GM12892 (cell line): ENCODE measurements at regions not wholly inside any gene's neighbourhood (a gene's known extent, or its start where the extent isn't known, plus 50 kb on each side); places are given as distances from the start of the nearest gene placed in this dataset.

Experiments used
- DNase-seq: peaks from one replicate; pipeline ENCODE4 v3.0.0; 2011; ENCODE audit not compliant: insufficient read length
- FAIRE-seq: peaks from 2 replicates; lab custom pipeline; 2011; peaks lifted over from hg19 to GRCh38; lab: Jason Lieb, UNC
- POLR2A ChIP-seq: IDR thresholded peaks from 2 replicates; pipeline ENCODE4 v1.6.1; 2011; ENCODE audit warnings: low read depth, low read length, control low read depth
- POLR2AphosphoS5 ChIP-seq: IDR thresholded peaks from 2 replicates; pipeline ENCODE4 v1.6.1; 2011; ENCODE audit warnings: low read depth, low read length, control low read depth
- TAF1 ChIP-seq: IDR thresholded peaks from 2 replicates; pipeline ENCODE4 v1.6.1; 2011; ENCODE audit warnings: low read depth, mild to moderate bottlenecking, control low read depth, low read length, borderline replicate concordance

DNA sequence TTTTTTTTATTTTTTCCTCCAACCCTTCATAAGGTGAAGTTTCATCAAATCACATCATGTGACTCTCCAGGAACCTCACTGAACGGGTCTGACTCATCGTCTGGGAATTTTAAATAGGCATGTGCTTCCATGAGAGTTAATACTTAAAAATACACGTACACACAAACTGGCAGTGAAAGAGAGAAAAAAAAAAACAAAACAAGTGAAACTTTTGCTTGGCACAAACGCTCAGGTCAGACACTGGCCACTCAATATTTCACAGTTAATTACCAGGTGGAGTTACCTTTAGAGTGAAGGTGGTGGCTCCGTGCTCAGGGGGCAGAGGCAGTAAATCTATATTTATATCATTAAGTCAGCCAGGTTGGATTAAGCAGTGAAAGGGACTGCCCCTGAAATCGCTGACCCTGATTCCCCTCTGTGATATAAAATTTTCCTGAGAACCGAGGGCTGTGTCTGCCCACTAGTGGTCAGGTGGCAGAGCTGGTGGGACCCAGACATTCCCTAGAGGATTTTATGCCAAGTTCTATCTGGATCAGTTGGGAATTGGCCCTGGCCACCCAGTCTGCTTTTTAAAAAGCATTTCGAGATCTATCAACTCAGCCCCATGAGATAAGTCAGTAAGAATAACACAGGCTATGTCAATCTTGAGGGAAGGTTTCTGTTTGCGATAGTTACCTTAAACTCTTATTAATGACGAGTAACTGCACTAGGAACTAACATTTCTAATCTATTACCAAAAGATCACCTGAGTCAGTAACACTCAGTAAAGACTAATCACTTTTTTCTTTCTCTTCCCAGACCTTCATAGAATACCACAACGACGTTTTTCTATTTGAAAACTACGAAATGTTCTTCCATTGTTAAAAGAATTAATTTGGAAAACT, 259.1 kb downstream of the HDGFL1 start:
- no peak for DNase-seq
- peak; percentile 71 for FAIRE-seq
- TF ChIP-seq POLR2A (no peak), TAF1 (no peak), POLR2AphosphoS5 (no peak)

DNA sequence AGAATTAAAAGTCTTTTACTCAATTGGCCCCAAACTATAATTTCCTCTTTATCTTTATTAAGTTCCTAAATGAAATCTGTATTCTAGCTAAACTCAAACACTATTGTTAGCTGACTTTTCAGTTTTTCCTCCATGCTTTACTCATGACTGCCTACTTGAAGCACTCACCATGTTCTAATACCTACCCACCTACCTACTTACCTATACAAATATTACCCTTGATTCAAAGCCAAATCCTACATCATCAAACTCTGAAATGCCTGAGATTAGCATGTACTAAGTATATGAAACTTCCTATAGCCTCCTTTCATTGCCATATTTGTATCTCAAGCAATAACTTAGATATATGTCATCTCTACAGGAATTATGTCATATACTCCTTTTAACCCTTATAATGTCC, 259.7 kb downstream of the HDGFL1 start:
- TF ChIP-seq POLR2A (no peak), POLR2AphosphoS5 (no peak), TAF1 (no peak)

DNA sequence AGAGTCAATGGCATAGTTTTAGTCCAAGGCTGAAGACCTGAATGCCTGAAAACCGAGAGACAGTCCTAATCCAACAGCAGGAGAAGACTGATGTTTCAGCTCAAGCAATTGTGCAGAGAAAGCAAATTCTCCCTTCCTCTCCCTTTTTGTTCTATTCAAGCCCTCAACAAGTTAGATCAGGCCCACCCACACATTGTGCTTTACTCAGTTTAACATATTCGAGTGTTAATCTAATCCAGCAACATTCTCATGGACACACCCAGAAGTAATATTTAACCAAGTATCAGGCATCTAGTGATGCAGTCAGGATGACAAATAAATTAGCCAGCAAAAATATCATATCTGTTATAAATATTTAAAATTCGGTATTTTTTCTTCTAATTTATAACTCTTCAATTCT, 261.1 kb downstream of the HDGFL1 start:
- FAIRE-seq = no peak
- no peak for DNase-seq
- TF ChIP-seq TAF1 (no peak), POLR2AphosphoS5 (no peak)

More for the DNA sequence above, 259.7 kb downstream of the HDGFL1 start:
- FAIRE-seq (no peak), DNase-seq (no peak)

DNA sequence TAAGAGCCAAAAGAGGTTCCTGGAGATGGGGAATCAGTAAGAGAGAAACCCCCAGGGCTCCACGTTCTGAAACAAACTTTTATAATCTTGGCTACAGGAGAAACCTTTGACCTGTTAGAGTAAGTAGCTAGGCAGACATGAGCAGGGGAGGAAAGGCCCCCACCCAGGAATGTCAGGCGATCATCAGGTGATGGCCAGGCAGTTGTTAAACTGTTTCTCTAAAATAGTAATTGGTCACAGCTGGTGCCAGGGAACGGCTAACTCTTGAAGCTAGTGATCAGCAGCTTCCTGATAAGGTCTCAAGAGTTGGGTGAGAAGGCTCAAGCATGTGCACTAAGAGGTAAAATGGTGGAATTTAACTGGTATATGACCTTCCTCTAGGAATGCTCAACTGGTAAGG, 263.8 kb downstream of the HDGFL1 start:
- TF ChIP-seq POLR2AphosphoS5 = no peak
- TF ChIP-seq TAF1 = no peak
- no peak for TF ChIP-seq POLR2A
- DNase-seq (no peak), FAIRE-seq (no peak)

DNA sequence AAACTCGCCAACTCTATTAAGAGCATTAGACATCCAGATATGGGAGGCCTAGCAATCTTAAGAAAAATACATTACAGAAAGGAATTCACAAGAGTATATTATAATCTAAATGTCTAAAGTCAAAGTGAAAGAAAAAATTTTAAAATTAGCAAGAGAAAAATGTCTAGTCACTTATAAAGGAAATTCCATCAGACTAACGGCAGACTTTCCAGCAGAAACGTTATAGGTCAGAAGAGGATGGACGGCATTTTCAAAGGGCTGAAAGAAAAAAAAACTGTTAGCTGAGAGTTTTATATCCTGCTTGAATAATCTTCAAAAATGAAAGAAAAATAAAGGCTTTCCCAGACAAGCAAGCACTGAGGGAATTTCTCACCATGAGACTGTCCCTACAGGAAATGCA, 269.0 kb downstream of the HDGFL1 start:
- FAIRE-seq (no peak), DNase-seq (no peak)
- TF ChIP-seq TAF1 (no peak), POLR2A (no peak), POLR2AphosphoS5 (no peak)

DNA sequence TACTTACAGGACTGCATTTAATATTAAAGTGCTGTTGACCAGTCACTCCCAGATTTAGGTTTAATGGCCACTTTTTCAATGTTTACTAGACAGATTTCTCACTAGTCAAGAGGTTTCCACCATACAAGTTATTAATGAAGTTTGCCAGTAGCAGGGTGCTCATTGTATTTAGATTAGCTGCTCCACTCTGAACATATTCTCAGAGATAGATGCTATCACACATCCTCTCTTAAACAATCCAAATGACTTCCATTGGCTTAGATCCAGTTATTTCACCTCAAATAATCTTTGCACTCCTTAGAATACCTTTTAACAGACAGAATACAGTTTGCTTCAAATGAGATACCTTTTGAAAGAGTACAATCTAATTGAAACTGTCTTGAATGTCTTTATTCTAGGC, 276.1 kb downstream of the HDGFL1 start:
- TF ChIP-seq TAF1 (no peak), POLR2A (no peak), POLR2AphosphoS5 (no peak)
- no peak for FAIRE-seq
- DNase-seq = no peak

DNA sequence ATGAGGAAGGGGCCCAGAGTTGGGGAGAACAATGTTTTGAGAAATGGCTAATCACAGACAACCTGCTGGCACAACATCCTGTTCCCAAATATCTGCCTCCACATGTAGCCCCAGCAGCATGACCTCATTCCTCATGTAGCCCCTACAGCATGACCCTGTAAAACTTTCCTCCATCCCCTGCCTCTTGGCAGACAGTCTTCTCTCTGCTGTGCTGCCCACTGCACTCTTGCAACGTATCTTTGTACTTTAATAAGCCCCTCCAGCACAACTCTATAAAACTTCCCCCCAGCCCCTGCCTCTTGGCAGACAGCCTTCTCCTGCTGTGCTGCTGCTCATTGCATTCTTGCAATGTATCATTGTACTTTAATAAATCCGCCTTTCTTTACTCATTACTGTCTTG, 278.8 kb downstream of the HDGFL1 start:
- no peak for TF ChIP-seq POLR2A
- no peak for TF ChIP-seq TAF1
- no peak for TF ChIP-seq POLR2AphosphoS5
- no peak for FAIRE-seq
- no peak for DNase-seq

DNA sequence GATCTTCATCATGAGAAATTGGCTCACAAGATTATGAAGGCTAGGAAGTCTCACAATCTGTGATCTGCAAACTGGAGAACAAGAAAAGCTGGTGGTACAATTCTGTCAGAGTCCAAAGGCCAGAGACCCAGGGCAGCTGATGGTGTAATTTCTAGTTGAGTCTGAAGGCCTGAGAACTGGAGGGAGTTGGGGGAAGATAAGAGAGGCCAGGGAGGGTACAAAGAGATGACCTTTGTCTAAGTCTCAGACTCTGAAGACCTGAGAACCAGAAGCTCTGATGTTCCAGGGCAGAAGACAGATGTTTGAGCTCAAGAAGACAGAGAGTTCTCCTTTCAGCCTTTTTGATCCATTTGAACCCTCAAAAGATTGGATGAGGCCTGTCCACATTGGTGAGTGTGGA, 280.6 kb downstream of the HDGFL1 start:
- TF ChIP-seq POLR2AphosphoS5 (no peak), POLR2A (no peak), TAF1 (no peak)
- FAIRE-seq = no peak
- no peak for DNase-seq

DNA sequence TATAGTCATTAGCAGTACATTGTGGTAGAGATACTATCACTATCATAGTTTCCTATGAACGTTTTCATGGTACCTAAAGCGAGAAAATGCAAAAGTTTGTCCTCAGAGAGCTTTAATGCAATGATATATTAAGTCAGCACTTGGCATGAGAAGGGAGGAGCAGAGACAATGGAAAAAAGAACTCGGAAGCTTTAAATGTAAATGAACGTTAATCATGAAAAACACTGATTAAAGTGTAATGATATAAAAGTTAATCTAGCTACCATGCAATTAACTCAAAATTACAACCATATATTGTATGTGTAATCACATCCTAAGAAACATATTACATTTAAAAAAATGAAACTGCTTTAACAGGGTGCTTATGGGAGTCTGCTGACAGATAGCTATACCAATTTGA, 282.7 kb downstream of the HDGFL1 start:
- TF ChIP-seq POLR2A = no peak
- no peak for FAIRE-seq
- DNase-seq = no peak

DNA sequence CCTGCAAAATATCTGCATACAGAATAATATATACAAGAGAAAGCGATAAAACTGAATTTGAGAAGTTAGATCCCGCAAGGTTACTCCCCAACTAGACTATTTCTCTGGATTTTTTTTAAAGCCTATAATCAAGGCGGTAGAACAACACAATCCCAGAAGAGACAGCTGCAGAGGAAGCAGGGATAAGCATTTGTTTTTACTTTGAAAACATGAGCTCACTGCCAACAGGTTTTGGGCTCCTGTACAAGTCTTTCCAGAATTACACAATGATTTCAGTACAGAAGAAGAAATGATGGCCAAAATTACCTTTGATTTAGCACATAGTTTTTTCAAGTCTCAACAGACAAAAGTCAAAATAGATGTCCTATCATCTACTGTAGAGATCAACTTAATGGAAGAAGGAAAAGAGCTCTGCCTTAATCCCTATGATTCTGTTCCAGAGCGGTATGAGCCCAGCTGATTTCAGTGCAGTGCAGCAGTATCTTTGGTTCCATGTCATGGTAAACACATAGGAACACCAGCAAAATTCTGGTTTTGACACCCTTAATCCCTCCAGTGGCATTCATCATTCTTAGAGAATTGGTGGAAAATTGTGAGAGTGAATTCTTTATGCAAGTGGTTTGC, 304.3 kb downstream of the HDGFL1 start:
- no peak for DNase-seq
- TF ChIP-seq POLR2A (no peak), TAF1 (no peak), POLR2AphosphoS5 (no peak)
- no peak for FAIRE-seq

DNA sequence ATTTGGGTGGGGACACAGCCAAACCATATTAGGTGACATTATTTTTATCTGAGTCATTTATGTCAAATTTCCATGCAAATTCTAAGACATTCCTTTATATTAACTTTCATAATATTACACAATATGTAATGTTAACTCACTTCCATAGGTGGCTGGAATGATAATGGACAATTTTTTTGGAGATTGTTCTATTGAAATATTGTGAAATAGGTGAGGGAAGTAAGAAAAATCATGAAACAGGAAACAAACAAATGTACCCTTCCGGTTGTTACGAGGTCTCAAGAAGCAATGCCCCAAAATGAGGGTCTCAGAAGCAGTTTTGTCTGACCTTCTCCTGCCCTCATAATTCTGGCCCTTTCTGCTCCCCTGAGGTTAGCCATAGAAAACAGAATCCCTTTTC, 306.5 kb downstream of the HDGFL1 start:
- TF ChIP-seq POLR2A (no peak), POLR2AphosphoS5 (no peak), TAF1 (no peak)
- no peak for FAIRE-seq

DNA sequence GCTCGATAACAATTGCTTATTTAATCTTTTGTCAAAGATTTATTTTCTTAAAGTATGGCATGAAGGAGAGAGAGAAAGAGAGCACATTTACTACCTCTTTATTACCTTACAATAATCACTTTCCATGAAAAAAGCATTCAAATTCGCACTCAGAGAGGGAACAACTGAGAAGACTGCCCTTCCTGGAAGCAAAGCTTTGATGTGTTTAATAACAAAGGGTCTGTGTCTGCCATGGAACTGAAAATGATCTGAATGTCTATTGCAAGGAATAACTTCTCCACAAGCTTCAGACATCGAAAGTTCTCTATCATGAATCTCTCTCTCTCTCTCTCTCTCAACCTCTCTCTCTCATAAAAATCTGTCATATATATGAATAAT, 308.9 kb downstream of the HDGFL1 start:
- no peak for FAIRE-seq
- no peak for TF ChIP-seq TAF1
- TF ChIP-seq POLR2A = no peak
- no peak for TF ChIP-seq POLR2AphosphoS5
- DNase-seq = no peak

More for the DNA sequence above, 306.5 kb downstream of the HDGFL1 start:
- DNase-seq = no peak

DNA sequence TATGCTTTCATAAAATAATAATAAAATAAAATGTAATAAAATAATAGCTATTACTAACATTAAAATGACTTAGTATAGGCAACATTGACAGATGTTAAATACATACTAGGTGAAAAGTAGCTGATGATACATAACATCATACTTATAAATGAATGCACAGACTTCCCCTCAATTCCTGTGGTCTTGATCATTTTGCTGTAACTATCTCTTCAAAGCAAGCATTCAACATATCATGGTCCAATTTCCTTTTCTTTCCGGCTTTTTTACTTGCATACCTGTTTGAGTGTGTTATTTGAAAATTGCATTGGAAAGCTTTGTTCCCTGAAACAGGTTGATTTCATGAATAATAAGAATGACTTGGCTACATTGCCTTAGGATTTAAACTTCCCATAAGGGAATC, 309.3 kb downstream of the HDGFL1 start:
- TF ChIP-seq TAF1 (no peak), POLR2A (no peak), POLR2AphosphoS5 (no peak)
- DNase-seq = no peak
- no peak for FAIRE-seq
